Testis (tissue), 2 donors: ENCODE measurements at regions not wholly inside any gene's neighbourhood (a gene's known extent, or its start where the extent isn't known, plus 50 kb on each side); places are given as distances from the start of the nearest gene placed in this dataset.

Experiments
- DNase-seq: peaks from one replicate; pipeline ENCODE4 v3.0.0-alpha.2; 2019
- H3K27ac ChIP-seq, 2 donors: fragments of 200-600 bp; sonication (generic); one replicate each; pipeline ENCODE4 v1.5.1; 2019
- H3K27me3 ChIP-seq: fragments of 200-600 bp; sonication (generic); one replicate; pipeline ENCODE4 v1.5.1; 2019
- H3K36me3 ChIP-seq: fragments of 200-600 bp; sonication (generic); one replicate; pipeline ENCODE4 v1.5.1; 2017; ENCODE audit warnings: low read depth; ENCODE audit errors: missing control alignments
- H3K4me1 ChIP-seq: fragments of 200-600 bp; sonication (generic); one replicate; pipeline ENCODE4 v1.5.1; 2019
- H3K4me3 ChIP-seq, 2 donors: fragments of 200-600 bp; sonication (generic); one replicate each; pipeline ENCODE4 v1.5.1; 2017 to 2019
- H3K9me3 ChIP-seq: fragments of 200-600 bp; sonication (generic); one replicate; pipeline ENCODE4 v1.5.1; 2017
- POLR2A ChIP-seq: fragments of 450-650 bp; IDR thresholded peaks from one replicate; pipeline ENCODE4 v1.6.1; 2017; ENCODE audit warnings: antibody characterized with exemption, mild to moderate bottlenecking, moderate library complexity
- WGBS, 2 donors: methylation state at CpG; one replicate each; pipeline ENCODE4 v1.1.5; 2018; 5-methylcytosine and 5-hydroxymethylcytosine counted together
- intact Hi-C: fragments of 100-400 bp; cut with DNase I; formaldehyde crosslinking; loops from one replicate; pipeline ENCODE4 v1.15.1; 2023; ENCODE audit warnings: low total_unique reads
- TF ChIP-seq, protein P1 (sequence below), 3 experiments: fragments of 450-650 bp in 2 of 3; fragments of 200-600 bp in 1 of 3; sonication (generic) in 1 of 3; IDR thresholded peaks; one replicate each; pipeline ENCODE4 v1.5.1; 2016 to 2019; ENCODE audit warnings: antibody characterized with exemption in 3 of 3, mild to moderate bottlenecking in 2 of 3, moderate library complexity in 1 of 3

DNA sequence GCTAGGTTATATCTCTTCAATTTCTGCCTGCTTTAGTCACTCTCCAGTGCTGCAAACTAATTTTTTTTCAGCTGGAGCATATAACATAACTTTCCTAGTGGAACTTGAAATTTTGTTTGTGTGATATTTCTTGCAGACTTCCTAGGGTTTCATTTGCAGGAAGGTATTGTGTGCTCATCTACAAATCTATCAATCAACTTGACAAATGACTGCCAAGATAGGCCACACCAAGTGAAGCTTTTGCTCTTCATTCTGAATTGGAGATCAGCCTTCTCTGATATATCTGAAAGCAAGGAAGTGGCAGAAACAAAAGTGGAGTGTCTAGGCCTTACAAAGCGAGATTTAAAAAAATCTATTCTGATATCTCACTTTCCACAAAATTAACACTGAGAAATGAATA lies 551.1 kb upstream of the LRFN5 start:
- TF ChIP-seq POLR2A = no peak
- TF ChIP-seq, protein P1, sequence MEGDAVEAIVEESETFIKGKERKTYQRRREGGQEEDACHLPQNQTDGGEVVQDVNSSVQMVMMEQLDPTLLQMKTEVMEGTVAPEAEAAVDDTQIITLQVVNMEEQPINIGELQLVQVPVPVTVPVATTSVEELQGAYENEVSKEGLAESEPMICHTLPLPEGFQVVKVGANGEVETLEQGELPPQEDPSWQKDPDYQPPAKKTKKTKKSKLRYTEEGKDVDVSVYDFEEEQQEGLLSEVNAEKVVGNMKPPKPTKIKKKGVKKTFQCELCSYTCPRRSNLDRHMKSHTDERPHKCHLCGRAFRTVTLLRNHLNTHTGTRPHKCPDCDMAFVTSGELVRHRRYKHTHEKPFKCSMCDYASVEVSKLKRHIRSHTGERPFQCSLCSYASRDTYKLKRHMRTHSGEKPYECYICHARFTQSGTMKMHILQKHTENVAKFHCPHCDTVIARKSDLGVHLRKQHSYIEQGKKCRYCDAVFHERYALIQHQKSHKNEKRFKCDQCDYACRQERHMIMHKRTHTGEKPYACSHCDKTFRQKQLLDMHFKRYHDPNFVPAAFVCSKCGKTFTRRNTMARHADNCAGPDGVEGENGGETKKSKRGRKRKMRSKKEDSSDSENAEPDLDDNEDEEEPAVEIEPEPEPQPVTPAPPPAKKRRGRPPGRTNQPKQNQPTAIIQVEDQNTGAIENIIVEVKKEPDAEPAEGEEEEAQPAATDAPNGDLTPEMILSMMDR (IDR thresholded peaks at IDR 0.05) = no peak

DNA sequence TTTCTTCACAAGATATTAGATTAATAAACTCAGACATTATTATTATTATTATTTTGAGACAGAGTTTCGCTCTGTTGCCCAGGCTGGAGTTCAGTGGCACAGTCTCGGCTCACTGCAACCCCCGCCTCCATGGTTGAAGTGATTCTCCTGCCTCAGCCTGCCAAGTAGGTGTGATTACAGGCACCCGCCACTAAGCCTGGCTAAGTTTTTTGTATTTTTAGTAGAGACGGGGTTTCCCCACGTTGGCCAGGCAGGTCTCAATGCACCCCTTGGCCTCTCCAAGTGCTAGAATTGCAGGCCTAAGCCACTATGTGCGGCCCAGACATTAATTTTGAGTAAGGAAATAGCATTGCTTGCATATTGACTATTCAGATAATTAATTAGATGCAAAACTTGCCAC lies 554.9 kb upstream of the LRFN5 start:
- H3K4me3 ChIP-seq = no peak overlapping the region
- DNase-seq = no peak
- no peaks in the 10 kb centered on the region for H3K4me1 ChIP-seq
- H3K36me3 ChIP-seq = no peaks in the 10 kb centered on the region
- no peaks in the 10 kb centered on the region for H3K27me3 ChIP-seq
- H3K9me3 ChIP-seq = no peaks in the 10 kb centered on the region
- no peak for TF ChIP-seq POLR2A
- TF ChIP-seq, protein P1 (IDR thresholded peaks at IDR 0.05) = no peak
- no peak overlapping the region for H3K27ac ChIP-seq
- intact Hi-C loops = no loop called here
- WGBS, 2 donors = 84 to 89% methylated on average over 5 to 6 of the region's 7 CpGs

More for the DNA sequence above, 551.1 kb upstream of the LRFN5 start:
- no peaks in the 10 kb centered on the region for H3K27me3 ChIP-seq
- intact Hi-C loops = no loop called here
- DNase-seq = no peak
- 89 to 93% methylated on average over 1 of the region's 1 CpG for WGBS, 2 donors
- no peaks in the 10 kb centered on the region for H3K36me3 ChIP-seq
- no peak overlapping the region for H3K27ac ChIP-seq
- no peaks in the 10 kb centered on the region for H3K4me1 ChIP-seq
- H3K4me3 ChIP-seq = no peak overlapping the region
- no peaks in the 10 kb centered on the region for H3K9me3 ChIP-seq

DNA sequence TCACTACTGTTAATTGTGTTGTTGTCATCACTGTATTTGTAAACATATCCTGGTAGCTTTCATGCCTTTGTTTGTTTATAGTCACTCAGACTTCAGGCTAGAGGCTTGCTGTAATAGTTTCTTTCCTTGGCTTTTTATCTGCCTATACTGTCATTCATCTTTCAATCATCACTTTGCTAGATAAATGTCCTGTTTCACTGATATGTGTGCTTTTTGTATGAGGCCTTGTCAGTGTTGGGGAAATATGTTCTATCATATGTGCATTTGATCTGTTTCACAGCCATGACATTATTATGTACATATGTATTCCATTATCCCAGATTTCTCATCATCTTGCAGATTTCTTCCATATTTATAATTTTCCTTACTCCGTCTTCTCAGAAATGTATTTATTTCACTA lies 558.9 kb upstream of the LRFN5 start:
- no peak overlapping the region for H3K27ac ChIP-seq
- 0% methylated on average over 1 of the region's 1 CpG for WGBS, 2 donors
- no peaks in the 10 kb centered on the region for H3K36me3 ChIP-seq
- DNase-seq = no peak
- H3K4me1 ChIP-seq = no peaks in the 10 kb centered on the region
- H3K4me3 ChIP-seq = no peak overlapping the region
- H3K27me3 ChIP-seq = no peaks in the 10 kb centered on the region
- intact Hi-C loops = no loop called here
- no peaks in the 10 kb centered on the region for H3K9me3 ChIP-seq
- no peak for TF ChIP-seq POLR2A
- TF ChIP-seq, protein P1 (IDR thresholded peaks at IDR 0.05) = no peak

DNA sequence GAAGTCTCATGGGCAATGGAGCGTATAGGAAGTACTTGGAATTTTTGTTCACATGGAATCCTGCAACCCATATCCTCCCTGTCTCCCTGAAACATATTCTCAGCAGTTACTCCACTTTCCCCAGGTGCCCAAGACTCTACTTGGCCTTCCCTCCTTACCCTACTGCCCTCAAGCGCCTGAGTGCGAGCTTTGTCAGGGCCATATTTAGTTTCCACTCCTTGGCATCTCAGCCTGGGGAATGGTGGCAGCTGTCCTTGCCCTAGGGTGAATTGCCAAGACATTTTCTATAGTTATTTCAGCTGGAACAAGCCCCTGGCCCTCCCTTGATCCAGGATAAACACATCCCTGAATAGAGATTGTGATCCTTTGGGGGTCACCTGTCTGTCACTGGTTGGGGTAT lies 569.3 kb upstream of the LRFN5 start:
- no peak overlapping the region for H3K27ac ChIP-seq
- no peaks in the 10 kb centered on the region for H3K27me3 ChIP-seq
- no peaks in the 10 kb centered on the region for H3K36me3 ChIP-seq
- no peaks in the 10 kb centered on the region for H3K9me3 ChIP-seq
- no peaks in the 10 kb centered on the region for H3K4me1 ChIP-seq
- whole genome bisulfite sequencing, 2 donors = 94 to 96% methylated on average over 3 of the region's 3 CpGs
- TF ChIP-seq, protein P1 (IDR thresholded peaks at IDR 0.05) = no peak
- H3K4me3 ChIP-seq = no peak overlapping the region
- intact Hi-C loops = no loop called here
- DNase-seq = no peak

DNA sequence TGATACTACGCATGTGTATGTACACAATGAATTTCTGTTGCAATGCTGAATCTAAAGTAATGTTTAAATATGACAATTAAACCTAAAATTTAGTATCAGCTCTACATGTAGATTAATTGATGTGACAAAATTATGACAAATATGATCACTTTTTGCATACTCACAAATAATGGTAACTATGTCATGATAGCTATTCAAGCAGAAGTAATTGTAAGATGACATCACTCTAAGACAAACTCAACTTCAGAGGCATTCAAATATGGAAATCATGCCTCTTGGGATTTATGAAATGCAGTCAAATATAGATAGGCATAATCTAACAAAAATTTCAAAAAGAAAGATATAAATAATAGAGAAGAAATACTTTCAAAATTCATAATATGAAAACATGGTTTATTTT lies 571.7 kb upstream of the LRFN5 start:
- no peaks in the 10 kb centered on the region for H3K27me3 ChIP-seq
- no peak for DNase-seq
- H3K36me3 ChIP-seq = no peaks in the 10 kb centered on the region
- no peaks in the 10 kb centered on the region for H3K9me3 ChIP-seq
- no peaks in the 10 kb centered on the region for H3K4me1 ChIP-seq
- intact Hi-C loops = no loop called here
- no peak overlapping the region for H3K27ac ChIP-seq
- H3K4me3 ChIP-seq = no peak overlapping the region
- WGBS, 2 donors = 85 to 98% methylated on average over 1 of the region's 1 CpG
- no peak for TF ChIP-seq POLR2A
- TF ChIP-seq, protein P1 (IDR thresholded peaks at IDR 0.05) = no peak
